ENCODE measurements at regions not wholly inside any gene's neighbourhood (a gene's known extent, or its start where the extent isn't known, plus 50 kb on each side); places are given as distances from the start of the nearest gene placed in this dataset.

DNA sequence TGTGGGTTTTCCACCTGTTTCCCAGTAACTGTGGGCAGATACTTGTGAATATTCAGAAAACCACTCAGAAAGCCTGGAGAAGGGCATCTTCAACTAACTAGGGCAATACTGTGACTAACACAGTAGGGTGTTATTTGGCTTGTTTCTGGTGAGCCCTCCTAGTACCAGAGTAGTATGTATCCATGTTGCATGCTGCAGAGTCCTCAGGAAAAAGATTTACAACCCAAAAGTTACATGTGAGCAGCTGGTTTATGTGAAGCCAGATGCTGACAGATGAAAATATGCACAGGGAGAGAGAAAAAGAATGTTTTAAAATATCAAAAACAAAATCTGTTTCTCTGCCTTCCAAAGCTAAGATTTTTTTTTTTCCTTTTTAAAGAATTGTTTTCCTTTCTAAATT, 333.2 kb upstream of the UBE2E3 start:
- DNase-seq (ENCODE audit: low read depth): no peak
- Histone ChIP-seq H3K27me3 (ENCODE audit: control insufficient read depth, insufficient read depth, low read length) (no peaks in the 10 kb centered on the region), H3K4me3 (ENCODE audit: low read depth, low read length) (no peak overlapping the region), H3K36me3 (ENCODE audit: control insufficient read depth, insufficient read depth, low read length) (no peaks in the 10 kb centered on the region)
- TF ChIP-seq, protein P1, sequence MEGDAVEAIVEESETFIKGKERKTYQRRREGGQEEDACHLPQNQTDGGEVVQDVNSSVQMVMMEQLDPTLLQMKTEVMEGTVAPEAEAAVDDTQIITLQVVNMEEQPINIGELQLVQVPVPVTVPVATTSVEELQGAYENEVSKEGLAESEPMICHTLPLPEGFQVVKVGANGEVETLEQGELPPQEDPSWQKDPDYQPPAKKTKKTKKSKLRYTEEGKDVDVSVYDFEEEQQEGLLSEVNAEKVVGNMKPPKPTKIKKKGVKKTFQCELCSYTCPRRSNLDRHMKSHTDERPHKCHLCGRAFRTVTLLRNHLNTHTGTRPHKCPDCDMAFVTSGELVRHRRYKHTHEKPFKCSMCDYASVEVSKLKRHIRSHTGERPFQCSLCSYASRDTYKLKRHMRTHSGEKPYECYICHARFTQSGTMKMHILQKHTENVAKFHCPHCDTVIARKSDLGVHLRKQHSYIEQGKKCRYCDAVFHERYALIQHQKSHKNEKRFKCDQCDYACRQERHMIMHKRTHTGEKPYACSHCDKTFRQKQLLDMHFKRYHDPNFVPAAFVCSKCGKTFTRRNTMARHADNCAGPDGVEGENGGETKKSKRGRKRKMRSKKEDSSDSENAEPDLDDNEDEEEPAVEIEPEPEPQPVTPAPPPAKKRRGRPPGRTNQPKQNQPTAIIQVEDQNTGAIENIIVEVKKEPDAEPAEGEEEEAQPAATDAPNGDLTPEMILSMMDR (IDR thresholded peaks at IDR 0.05; ENCODE audit: insufficient read depth, low read length, poor library complexity, severe bottlenecking): no peak

GRCh38 chr2:180646756-180647155, 333.6 kb upstream of the UBE2E3 start:
- Histone ChIP-seq H3K4me3 (ENCODE audit: low read depth, low read length) (no peak overlapping the region), H3K36me3 (ENCODE audit: control insufficient read depth, insufficient read depth, low read length) (no peaks in the 10 kb centered on the region), H3K27me3 (ENCODE audit: control insufficient read depth, insufficient read depth, low read length) (no peaks in the 10 kb centered on the region)
- no peak for DNase-seq (ENCODE audit: low read depth)
- TF ChIP-seq, protein P1 (IDR thresholded peaks at IDR 0.05; ENCODE audit: insufficient read depth, low read length, poor library complexity, severe bottlenecking): no peak

DNA sequence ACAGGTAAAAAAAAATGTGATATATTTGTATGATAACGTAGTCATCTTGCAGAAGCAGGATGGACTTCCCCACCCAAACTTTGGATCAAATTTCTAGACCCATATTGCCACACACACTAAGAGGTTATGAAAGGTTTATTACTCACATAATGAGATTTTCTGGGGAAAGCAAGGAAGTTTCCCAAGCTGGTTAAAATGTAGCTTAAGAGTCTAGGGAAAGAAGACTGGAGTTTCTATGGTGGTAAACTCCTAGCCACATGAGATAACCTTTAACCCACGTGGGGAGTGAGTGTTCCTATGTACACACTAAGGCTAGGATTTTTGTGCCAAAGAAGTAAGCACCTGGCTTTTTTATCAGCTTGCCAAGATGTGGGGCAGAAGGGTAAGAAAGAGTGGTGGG, 335.7 kb upstream of the UBE2E3 start:
- TF ChIP-seq, protein P1 (IDR thresholded peaks at IDR 0.05; ENCODE audit: insufficient read depth, low read length, poor library complexity, severe bottlenecking): no peak

DNA sequence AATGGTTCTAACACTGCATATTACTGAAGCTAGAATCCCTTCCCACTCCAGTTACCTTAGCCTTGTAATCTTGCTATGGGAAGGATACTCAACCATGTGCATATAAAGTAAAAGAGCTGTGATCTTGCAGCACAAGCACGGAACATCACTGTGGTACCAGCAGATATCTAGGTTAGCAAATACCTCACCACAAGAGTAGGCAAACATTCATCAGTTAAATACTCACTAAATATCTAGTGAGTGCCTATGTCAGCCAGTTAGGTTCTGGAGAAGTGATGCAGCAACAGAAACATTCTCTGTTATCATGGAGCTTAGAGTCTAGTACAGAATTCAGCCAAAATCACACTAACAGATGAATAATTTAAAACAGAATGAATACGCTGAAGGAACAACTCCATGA, 349.6 kb upstream of the UBE2E3 start:
- no peaks in the 10 kb centered on the region for H3K36me3 ChIP-seq (ENCODE audit: control insufficient read depth, insufficient read depth, low read length)
- H3K27me3 ChIP-seq (ENCODE audit: control insufficient read depth, insufficient read depth, low read length): no peaks in the 10 kb centered on the region
- H3K4me3 ChIP-seq (ENCODE audit: low read depth, low read length): no peak overlapping the region
- TF ChIP-seq, protein P1 (IDR thresholded peaks at IDR 0.05; ENCODE audit: insufficient read depth, low read length, poor library complexity, severe bottlenecking): no peak
- DNase-seq (ENCODE audit: low read depth): no peak

More for the DNA sequence above, 335.7 kb upstream of the UBE2E3 start:
- DNase-seq (ENCODE audit: low read depth): peak; percentile 56
- H3K4me3 ChIP-seq (ENCODE audit: low read depth, low read length): no peak overlapping the region
- H3K36me3 ChIP-seq (ENCODE audit: control insufficient read depth, insufficient read depth, low read length): no peaks in the 10 kb centered on the region
- H3K27me3 ChIP-seq (ENCODE audit: control insufficient read depth, insufficient read depth, low read length): no peaks in the 10 kb centered on the region

DNA sequence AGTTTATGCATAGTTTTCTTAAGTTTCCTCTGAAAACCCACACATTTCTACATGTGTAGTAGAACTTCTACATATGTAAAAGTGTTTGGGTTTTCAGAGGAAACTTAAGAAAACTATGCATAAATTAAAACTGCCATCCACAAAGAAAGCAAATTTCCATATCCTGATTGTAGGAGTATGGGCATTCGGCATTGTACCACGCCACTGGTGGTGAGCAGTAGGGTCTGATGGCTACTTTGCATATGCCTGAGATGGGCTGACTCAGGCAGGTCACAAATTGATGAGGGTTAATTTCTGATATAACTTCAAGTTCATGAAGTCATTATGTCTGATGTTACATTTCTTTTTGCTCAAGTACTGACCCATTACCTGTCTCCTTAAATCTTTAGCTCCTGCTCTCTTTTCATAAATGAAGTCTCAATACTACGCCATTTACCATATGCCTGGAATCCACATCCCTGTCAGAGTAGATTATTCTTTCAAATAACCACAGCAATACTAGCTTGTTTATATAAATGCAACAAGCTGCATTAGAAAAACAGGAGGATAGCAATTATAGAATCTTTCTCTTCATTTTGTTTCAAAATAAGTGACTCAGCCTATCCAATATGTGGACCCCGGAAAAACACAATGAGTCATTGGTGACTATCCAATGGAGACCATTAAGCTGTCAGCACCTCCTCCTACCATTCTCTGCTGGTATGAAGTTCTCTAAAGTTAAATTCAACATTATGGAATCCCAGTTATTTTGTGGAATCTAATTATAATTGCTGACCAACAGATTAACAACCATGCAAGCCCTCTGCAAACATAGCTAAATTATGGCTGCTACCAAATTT, 355.2 kb upstream of the UBE2E3 start:
- DNase-seq (ENCODE audit: low read depth): peak; percentile 18
- Histone ChIP-seq H3K27me3 (ENCODE audit: control insufficient read depth, insufficient read depth, low read length) (no peaks in the 10 kb centered on the region), H3K36me3 (ENCODE audit: control insufficient read depth, insufficient read depth, low read length) (no peaks in the 10 kb centered on the region), H3K4me3 (ENCODE audit: low read depth, low read length) (no peak overlapping the region)
- TF ChIP-seq, protein P1 (IDR thresholded peaks at IDR 0.05; ENCODE audit: insufficient read depth, low read length, poor library complexity, severe bottlenecking): no peak

Data from kidney epithelial cell (primary cell).